ENCODE measurements at regions not wholly inside any gene's neighbourhood (a gene's known extent, or its start where the extent isn't known, plus 50 kb on each side); places are given as distances from the start of the nearest gene placed in this dataset.

DNA sequence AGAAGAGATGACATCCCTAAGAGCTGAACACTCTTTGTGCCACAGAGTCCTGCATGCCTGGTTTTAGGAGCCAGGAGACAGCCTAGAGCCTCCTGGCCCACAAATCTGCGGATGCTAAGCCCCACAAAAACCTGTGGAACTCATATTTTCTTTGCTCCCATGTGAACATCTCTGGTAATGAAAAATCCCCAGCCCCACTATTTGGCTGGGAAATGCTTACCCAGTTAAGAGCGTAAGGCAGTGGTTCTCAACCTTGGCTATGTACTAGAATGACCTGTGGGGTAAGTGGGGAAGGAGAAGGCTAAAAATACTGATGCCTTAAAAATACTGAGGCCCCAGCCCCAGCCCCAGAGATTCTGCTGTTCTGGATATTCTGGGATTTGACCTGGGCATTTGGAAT, 208.1 kb downstream of the EN1 start (continued):
- TF ChIP-seq, protein P1, sequence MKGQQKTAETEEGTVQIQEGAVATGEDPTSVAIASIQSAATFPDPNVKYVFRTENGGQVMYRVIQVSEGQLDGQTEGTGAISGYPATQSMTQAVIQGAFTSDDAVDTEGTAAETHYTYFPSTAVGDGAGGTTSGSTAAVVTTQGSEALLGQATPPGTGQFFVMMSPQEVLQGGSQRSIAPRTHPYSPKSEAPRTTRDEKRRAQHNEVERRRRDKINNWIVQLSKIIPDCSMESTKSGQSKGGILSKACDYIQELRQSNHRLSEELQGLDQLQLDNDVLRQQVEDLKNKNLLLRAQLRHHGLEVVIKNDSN (CRISPR knock-in tag; IDR thresholded peaks at IDR 0.05) = no peak
- no peak for TF ChIP-seq NR2C2 (CRISPR knock-in tag; IDR thresholded peaks at IDR 0.05)
- TF ChIP-seq SOX15 (CRISPR knock-in tag; IDR thresholded peaks at IDR 0.05) = no peak
- TF ChIP-seq, protein P2, sequence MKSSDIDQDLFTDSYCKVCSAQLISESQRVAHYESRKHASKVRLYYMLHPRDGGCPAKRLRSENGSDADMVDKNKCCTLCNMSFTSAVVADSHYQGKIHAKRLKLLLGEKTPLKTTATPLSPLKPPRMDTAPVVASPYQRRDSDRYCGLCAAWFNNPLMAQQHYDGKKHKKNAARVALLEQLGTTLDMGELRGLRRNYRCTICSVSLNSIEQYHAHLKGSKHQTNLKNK (CRISPR knock-in tag; IDR thresholded peaks at IDR 0.05) = no peak
- TF ChIP-seq ZNF416 (CRISPR knock-in tag; IDR thresholded peaks at IDR 0.05) = no peak

DNA sequence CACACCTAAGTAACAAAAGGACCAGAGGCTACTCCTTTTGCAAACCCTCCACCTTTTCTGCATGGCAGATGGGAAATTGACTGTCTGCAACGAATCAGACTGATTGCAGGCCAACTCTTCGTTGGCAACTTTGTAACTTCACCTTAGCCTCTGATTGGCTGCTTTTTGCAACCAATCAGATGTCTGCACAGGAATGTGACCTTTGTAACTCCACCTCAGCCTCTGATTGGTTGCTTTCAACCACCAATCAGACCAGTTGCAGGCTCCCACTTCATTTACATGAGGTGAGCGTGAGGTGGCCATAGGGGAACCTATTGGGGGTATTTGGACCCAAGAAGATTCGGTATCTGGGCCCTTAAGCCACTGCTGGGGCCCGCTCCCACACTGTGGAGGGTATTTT, 209.0 kb downstream of the EN1 start:
- no peak overlapping the region for H3K4me3 Mint-ChIP-seq
- POLR2A ChIA-PET = no interaction called here
- CTCF ChIA-PET = no interaction called here
- no peak for TF ChIP-seq FOXP1 (CRISPR knock-in tag; IDR thresholded peaks at IDR 0.05; ENCODE audit: borderline replicate concordance)
- no peak for TF ChIP-seq GRHL2 (CRISPR knock-in tag; IDR thresholded peaks at IDR 0.05; ENCODE audit: insufficient replicate concordance, severe bottlenecking)
- TF ChIP-seq NFYB (CRISPR knock-in tag; conservative IDR thresholded peaks at IDR 0.05; ENCODE audit: low read depth) = 0 out of 2 replicates have a peak, but pooled peaks have one; percentile 20
- no peak for ATAC-seq
- H3K9me3 Mint-ChIP-seq = peaks cover 16% of the 10 kb centered on the region
- no peak for DNase-seq (ENCODE audit: low spot score)
- H3K27me3 Mint-ChIP-seq (ENCODE audit: low read depth) = peaks cover 3% of the 10 kb centered on the region; the same call in 1 of the 2 replicates
- H3K4me1 Mint-ChIP-seq = peaks cover 31% of the 10 kb centered on the region
- no peak overlapping the region for H3K27ac Mint-ChIP-seq
- H3K36me3 Mint-ChIP-seq = peaks cover 6% of the 10 kb centered on the region; the same call in 1 of the 2 replicates

DNA sequence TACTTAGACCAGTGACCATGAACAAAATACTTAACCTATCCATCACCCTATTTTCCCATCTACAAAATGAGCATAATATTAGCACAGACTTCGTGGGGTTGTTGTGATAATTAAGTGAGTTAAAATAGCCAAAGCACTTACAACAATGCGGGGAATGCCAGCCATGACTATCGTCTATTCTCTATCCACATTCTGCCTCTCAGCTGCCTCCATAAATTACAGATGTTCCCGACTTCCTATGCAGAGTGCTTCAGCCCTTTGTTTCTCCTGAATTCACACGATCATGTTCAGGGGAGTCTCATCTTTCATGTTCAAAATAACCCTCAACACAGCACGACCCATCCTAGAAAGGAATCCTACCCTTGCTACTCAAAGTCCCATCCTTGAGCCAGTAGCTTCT, 211.6 kb downstream of the EN1 start:
- DNase-seq (ENCODE audit: low spot score) = no peak
- CTCF ChIA-PET = interaction anchor here (0.9 kb wide), 1 partner anchor 219 kb away, joined by 3 read pairs; no protein-coding TSS in a partner anchor
- Mint-ChIP-seq H3K27me3 (ENCODE audit: low read depth) (peaks cover 3% of the 10 kb centered on the region; the same call in 1 of the 2 replicates), H3K4me3 (no peak overlapping the region), H3K4me1 (peaks cover 27% of the 10 kb centered on the region), H3K9me3 (peaks cover 16% of the 10 kb centered on the region), H3K36me3 (peaks cover 6% of the 10 kb centered on the region; the same call in 1 of the 2 replicates), H3K27ac (no peak overlapping the region)
- POLR2A ChIA-PET = no interaction called here
- peak; percentile 60 for ATAC-seq
- TF ChIP-seq FOXK1 (CRISPR knock-in tag; IDR thresholded peaks at IDR 0.05) = no peak
- TF ChIP-seq NR2C2 (CRISPR knock-in tag; IDR thresholded peaks at IDR 0.05) = no peak
- TF ChIP-seq JUN (CRISPR knock-in tag; IDR thresholded peaks at IDR 0.05) = no peak
- TF ChIP-seq GTF2I (CRISPR knock-in tag; conservative IDR thresholded peaks at IDR 0.05) = no peak
- TF ChIP-seq ZBTB43 (CRISPR knock-in tag; IDR thresholded peaks at IDR 0.05) = no peak
- no peak for TF ChIP-seq HMGA2 (CRISPR knock-in tag; IDR thresholded peaks at IDR 0.05)
- TF ChIP-seq ZNF671 (CRISPR knock-in tag; IDR thresholded peaks at IDR 0.05) = no peak
- TF ChIP-seq, protein P3, sequence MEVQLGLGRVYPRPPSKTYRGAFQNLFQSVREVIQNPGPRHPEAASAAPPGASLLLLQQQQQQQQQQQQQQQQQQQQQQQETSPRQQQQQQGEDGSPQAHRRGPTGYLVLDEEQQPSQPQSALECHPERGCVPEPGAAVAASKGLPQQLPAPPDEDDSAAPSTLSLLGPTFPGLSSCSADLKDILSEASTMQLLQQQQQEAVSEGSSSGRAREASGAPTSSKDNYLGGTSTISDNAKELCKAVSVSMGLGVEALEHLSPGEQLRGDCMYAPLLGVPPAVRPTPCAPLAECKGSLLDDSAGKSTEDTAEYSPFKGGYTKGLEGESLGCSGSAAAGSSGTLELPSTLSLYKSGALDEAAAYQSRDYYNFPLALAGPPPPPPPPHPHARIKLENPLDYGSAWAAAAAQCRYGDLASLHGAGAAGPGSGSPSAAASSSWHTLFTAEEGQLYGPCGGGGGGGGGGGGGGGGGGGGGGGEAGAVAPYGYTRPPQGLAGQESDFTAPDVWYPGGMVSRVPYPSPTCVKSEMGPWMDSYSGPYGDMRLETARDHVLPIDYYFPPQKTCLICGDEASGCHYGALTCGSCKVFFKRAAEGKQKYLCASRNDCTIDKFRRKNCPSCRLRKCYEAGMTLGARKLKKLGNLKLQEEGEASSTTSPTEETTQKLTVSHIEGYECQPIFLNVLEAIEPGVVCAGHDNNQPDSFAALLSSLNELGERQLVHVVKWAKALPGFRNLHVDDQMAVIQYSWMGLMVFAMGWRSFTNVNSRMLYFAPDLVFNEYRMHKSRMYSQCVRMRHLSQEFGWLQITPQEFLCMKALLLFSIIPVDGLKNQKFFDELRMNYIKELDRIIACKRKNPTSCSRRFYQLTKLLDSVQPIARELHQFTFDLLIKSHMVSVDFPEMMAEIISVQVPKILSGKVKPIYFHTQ (CRISPR knock-in tag; IDR thresholded peaks at IDR 0.05) = no peak
- TF ChIP-seq IRF2 (CRISPR knock-in tag; IDR thresholded peaks at IDR 0.05; ENCODE audit: borderline replicate concordance, low read depth) = no peak
- no peak for TF ChIP-seq SMAD3 (CRISPR knock-in tag; IDR thresholded peaks at IDR 0.05; ENCODE audit: borderline replicate concordance)
- no peak for TF ChIP-seq SOX15 (CRISPR knock-in tag; IDR thresholded peaks at IDR 0.05)

Measured in WTC11 (cell line).